Karpas-422 (cell line): ENCODE measurements at regions not wholly inside any gene's neighbourhood (a gene's known extent, or its start where the extent isn't known, plus 50 kb on each side); places are given as distances from the start of the nearest gene placed in this dataset.
A peak's percentile ranks its signal among the peaks of the same experiment; 100 is the strongest.

Experiments used
- DNase-seq: peaks from one replicate; pipeline ENCODE4 v3.0.0-alpha.2; 2015
- H2AFZ ChIP-seq: fragments of 200-600 bp; sonication (generic); 2 replicates; pipeline ENCODE4 v1.6.1; 2014; ENCODE audit warnings: antibody characterized with exemption, low read length, mixed read lengths
- H3K27ac ChIP-seq: fragments of 200-600 bp; sonication (generic); 2 replicates; pipeline ENCODE4 v1.5.1; 2014; ENCODE audit warnings: mild to moderate bottlenecking, low read length, moderate library complexity
- H3K27me3 ChIP-seq: fragments of 200-600 bp; sonication (generic); 2 replicates; pipeline ENCODE4 v1.6.1; 2014; ENCODE audit warnings: low read length, mixed read lengths
- H3K36me3 ChIP-seq: fragments of 200-600 bp; sonication (generic); 2 replicates; pipeline ENCODE4 v1.6.1; 2014; ENCODE audit warnings: low read length, mixed read lengths; ENCODE audit not compliant: insufficient read depth
- H3K4me1 ChIP-seq: fragments of 200-600 bp; sonication (generic); 2 replicates; pipeline ENCODE4 v1.6.1; 2014; ENCODE audit warnings: mild to moderate bottlenecking, low read length, mixed read lengths
- H3K4me2 ChIP-seq: fragments of 200-600 bp; sonication (generic); 2 replicates; pipeline ENCODE4 v1.6.1; 2014; ENCODE audit warnings: low read length, low read depth, mild to moderate bottlenecking; ENCODE audit not compliant: poor library complexity, severe bottlenecking
- H3K4me3 ChIP-seq: fragments of 200-600 bp; sonication (generic); 2 replicates; pipeline ENCODE4 v1.5.1; 2014; ENCODE audit warnings: mild to moderate bottlenecking, antibody characterized with exemption, low read length, mixed read lengths
- H3K79me2 ChIP-seq: fragments of 200-600 bp; sonication (generic); 2 replicates; pipeline ENCODE4 v1.6.1; 2014; ENCODE audit warnings: mild to moderate bottlenecking, low read length, mixed read lengths
- H3K9ac ChIP-seq: fragments of 200-600 bp; sonication (generic); 2 replicates; pipeline ENCODE4 v1.6.0; 2014; ENCODE audit warnings: low read length
- H3K9me2 ChIP-seq: fragments of 200-600 bp; sonication (generic), shearing (Covaris generic); replicated peaks from 2 replicates; pipeline ENCODE4 v1.6.0; 2014; ENCODE audit warnings: mild to moderate bottlenecking, low read length, moderate library complexity; ENCODE audit not compliant: insufficient read depth
- H3K9me3 ChIP-seq: fragments of 300-700, 200-600 bp; sonication (generic); 2 replicates; pipeline ENCODE4 v1.6.1; 2014; ENCODE audit warnings: low read length, mixed read lengths
- H4K20me1 ChIP-seq: fragments of 200-600 bp; sonication (generic); 2 replicates; pipeline ENCODE4 v1.6.1; 2014; ENCODE audit warnings: mild to moderate bottlenecking, antibody characterized with exemption, low read length, low read depth; ENCODE audit not compliant: insufficient read depth

GRCh38 chr12:107586256-107586970, 99.2 kb upstream of the PWP1 start:
- H3K36me3 ChIP-seq, result no peaks in the 10 kb centered on the region
- no peak overlapping the region for H3K27ac ChIP-seq
- no peak overlapping the region for H3K9ac ChIP-seq
- no peaks in the 10 kb centered on the region for H4K20me1 ChIP-seq
- no peak overlapping the region for H3K4me2 ChIP-seq
- no peak overlapping the region for H3K4me3 ChIP-seq
- no peaks in the 10 kb centered on the region for H3K9me2 ChIP-seq
- DNase-seq, result no peak
- H3K4me1 ChIP-seq, result no peaks in the 10 kb centered on the region
- H3K79me2 ChIP-seq, result no peaks in the 10 kb centered on the region
- H3K27me3 ChIP-seq, result no peaks in the 10 kb centered on the region
- no peaks in the 10 kb centered on the region for H3K9me3 ChIP-seq
- no peak overlapping the region for H2AFZ ChIP-seq

DNA sequence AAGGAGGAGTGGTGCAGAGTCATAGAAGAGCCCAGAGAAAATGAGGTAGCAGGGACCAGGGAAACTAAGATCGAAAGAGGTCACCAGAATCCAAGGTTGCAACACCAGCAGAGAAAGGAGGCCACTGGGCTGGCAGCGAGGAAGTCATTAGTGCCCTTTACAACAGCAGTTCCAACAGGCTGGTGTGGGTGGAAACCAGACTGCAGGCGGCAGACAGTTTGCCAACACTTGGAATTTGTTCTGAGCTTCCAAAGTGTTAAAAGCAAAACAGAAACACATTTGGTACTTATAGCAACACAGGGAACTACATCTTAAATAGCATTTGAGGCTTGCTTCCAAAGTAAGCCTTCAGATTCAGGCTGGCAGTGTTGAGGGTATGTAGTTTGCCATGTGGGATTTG, 95.2 kb upstream of the PWP1 start:
- H3K79me2 ChIP-seq, result no peaks in the 10 kb centered on the region
- H2AFZ ChIP-seq, result no peak overlapping the region
- no peaks in the 10 kb centered on the region for H3K36me3 ChIP-seq
- H3K4me2 ChIP-seq, result no peak overlapping the region
- no peaks in the 10 kb centered on the region for H3K9me2 ChIP-seq
- no peak for DNase-seq
- H3K9me3 ChIP-seq, result peaks cover 17% of the 10 kb centered on the region
- H3K9ac ChIP-seq, result no peak overlapping the region
- no peaks in the 10 kb centered on the region for H3K27me3 ChIP-seq
- no peak overlapping the region for H3K4me3 ChIP-seq
- no peaks in the 10 kb centered on the region for H4K20me1 ChIP-seq
- no peak overlapping the region for H3K27ac ChIP-seq
- H3K4me1 ChIP-seq, result no peaks in the 10 kb centered on the region

GRCh38 chr12:107590814-107591375, 94.7 kb upstream of the PWP1 start:
- Histone ChIP-seq H3K4me2 (no peak overlapping the region), H4K20me1 (no peaks in the 10 kb centered on the region), H3K27me3 (no peaks in the 10 kb centered on the region), H3K4me3 (no peak overlapping the region), H3K9ac (no peak overlapping the region), H3K79me2 (no peaks in the 10 kb centered on the region), H3K36me3 (no peaks in the 10 kb centered on the region), H3K4me1 (no peaks in the 10 kb centered on the region), H2AFZ (no peak overlapping the region), H3K9me2 (no peaks in the 10 kb centered on the region), H3K9me3 (peaks cover 17% of the 10 kb centered on the region), H3K27ac (no peak overlapping the region)
- DNase-seq, result no peak

GRCh38 chr12:107593713-107594381, 91.8 kb upstream of the PWP1 start:
- H2AFZ ChIP-seq, result 0 out of 2 replicates have a peak overlapping the region, but pooled peaks have one; percentile 43
- H3K9ac ChIP-seq, result no peak overlapping the region

DNA sequence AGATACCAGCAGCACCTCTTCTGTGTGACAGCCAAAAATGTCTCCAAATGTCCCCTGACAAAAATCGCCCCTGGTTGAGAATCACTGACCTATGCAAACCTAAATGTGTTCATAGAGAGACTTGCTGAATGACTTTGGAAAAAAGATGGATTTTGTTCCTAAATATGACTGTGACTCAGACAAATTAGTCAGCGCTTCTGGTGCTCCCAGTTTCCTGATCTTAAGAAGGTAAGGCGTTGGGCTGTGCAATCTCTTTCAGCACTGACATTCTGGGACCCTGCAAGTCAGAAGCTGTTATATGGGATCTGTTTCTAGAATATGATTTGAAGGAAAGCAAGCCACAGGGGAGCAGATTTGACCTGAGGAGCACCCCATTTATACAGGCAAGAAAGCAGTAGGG, 90.6 kb upstream of the PWP1 start:
- peaks cover 17% of the 10 kb centered on the region for H3K9me3 ChIP-seq
- no peak overlapping the region for H3K9ac ChIP-seq
- no peaks in the 10 kb centered on the region for H4K20me1 ChIP-seq
- H3K4me1 ChIP-seq, result no peaks in the 10 kb centered on the region
- no peaks in the 10 kb centered on the region for H3K36me3 ChIP-seq
- H3K27me3 ChIP-seq, result no peaks in the 10 kb centered on the region
- H3K79me2 ChIP-seq, result no peaks in the 10 kb centered on the region
- no peak overlapping the region for H3K27ac ChIP-seq
- no peaks in the 10 kb centered on the region for H3K9me2 ChIP-seq
- no peak overlapping the region for H2AFZ ChIP-seq
- H3K4me2 ChIP-seq, result no peak overlapping the region
- no peak overlapping the region for H3K4me3 ChIP-seq
- no peak for DNase-seq

More at GRCh38 chr12:107593713-107594381, 91.8 kb upstream of the PWP1 start:
- Histone ChIP-seq H3K9me2 (no peaks in the 10 kb centered on the region), H3K4me1 (no peaks in the 10 kb centered on the region), H3K27me3 (no peaks in the 10 kb centered on the region), H4K20me1 (no peaks in the 10 kb centered on the region), H3K9me3 (peaks cover 17% of the 10 kb centered on the region), H3K4me2 (no peak overlapping the region), H3K4me3 (no peak overlapping the region), H3K27ac (no peak overlapping the region), H3K79me2 (no peaks in the 10 kb centered on the region), H3K36me3 (no peaks in the 10 kb centered on the region)
- peak; percentile 85 for DNase-seq

GRCh38 chr12:107597695-107598410, 87.7 kb upstream of the PWP1 start:
- Histone ChIP-seq H3K27me3 (no peaks in the 10 kb centered on the region), H3K4me3 (no peak overlapping the region), H3K9me2 (no peaks in the 10 kb centered on the region), H3K4me2 (no peak overlapping the region), H3K36me3 (no peaks in the 10 kb centered on the region), H3K4me1 (no peaks in the 10 kb centered on the region), H4K20me1 (no peaks in the 10 kb centered on the region), H3K79me2 (no peaks in the 10 kb centered on the region), H3K9ac (no peak overlapping the region), H3K9me3 (peaks cover 16% of the 10 kb centered on the region), H2AFZ (no peak overlapping the region), H3K27ac (no peak overlapping the region)
- no peak for DNase-seq

DNA sequence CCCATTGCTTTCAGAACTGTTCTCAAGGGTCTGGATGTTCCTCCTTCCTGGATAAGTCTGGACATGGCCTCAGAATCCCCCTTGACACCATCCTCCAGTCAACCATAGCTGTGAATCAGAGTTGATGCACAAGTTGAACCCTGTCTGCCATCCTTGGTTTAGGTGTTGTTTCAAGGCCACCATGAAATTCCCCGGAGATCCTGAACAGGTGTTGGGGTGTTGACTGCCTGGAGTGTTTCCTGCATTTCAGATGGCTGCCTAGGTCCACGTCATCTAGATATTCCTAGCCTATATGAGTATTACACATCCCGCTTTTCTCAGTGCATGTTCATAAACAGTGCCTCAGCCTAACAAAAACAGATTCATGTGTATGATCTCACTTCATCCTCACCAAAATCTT, 86.7 kb upstream of the PWP1 start:
- Histone ChIP-seq H3K79me2 (no peaks in the 10 kb centered on the region), H3K27ac (no peak overlapping the region), H3K36me3 (no peaks in the 10 kb centered on the region), H2AFZ (no peak overlapping the region), H3K4me3 (no peak overlapping the region), H3K9me3 (peaks cover 7% of the 10 kb centered on the region; the same call in 1 of the 2 replicates), H3K4me2 (no peak overlapping the region), H4K20me1 (no peaks in the 10 kb centered on the region), H3K27me3 (no peaks in the 10 kb centered on the region), H3K9me2 (no peaks in the 10 kb centered on the region), H3K4me1 (no peaks in the 10 kb centered on the region), H3K9ac (no peak overlapping the region)
- DNase-seq, result no peak

DNA sequence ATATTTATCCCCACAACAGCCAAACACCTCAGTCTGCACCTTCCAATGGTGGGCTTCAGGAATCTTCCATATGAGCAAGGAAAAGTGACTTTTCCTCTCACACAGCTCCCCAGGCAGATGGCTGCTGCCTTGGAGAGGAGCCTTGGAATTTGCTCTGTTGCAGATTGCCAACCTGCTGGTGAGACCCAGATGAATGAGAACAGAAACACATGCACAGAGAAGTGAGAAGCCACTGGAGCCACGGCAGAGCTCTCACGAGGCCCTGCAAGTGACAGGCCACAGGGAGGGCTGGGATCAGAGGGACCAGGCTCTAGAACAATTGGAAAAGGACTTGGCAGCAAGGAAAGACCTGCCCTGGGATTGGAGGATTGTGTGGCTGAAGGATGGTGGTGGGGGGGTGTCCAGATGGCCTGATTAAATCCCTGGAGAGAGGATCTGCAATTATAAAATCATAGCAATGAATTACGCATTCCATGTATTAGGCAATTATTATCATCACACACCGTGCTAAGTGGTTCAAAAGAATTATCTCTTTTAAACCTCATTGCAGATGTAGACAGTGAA, 84.9 kb upstream of the PWP1 start:
- Histone ChIP-seq H3K27ac (no peak overlapping the region), H4K20me1 (no peaks in the 10 kb centered on the region), H3K9ac (no peak overlapping the region), H3K36me3 (no peaks in the 10 kb centered on the region), H3K4me2 (no peak overlapping the region), H3K27me3 (no peaks in the 10 kb centered on the region), H3K79me2 (no peaks in the 10 kb centered on the region), H2AFZ (no peak overlapping the region), H3K9me2 (no peaks in the 10 kb centered on the region), H3K9me3 (no peaks in the 10 kb centered on the region), H3K4me1 (no peaks in the 10 kb centered on the region), H3K4me3 (no peak overlapping the region)
- DNase-seq, result no peak
